ENCODE measurements at regions not wholly inside any gene's neighbourhood (a gene's known extent, or its start where the extent isn't known, plus 50 kb on each side); places are given as distances from the start of the nearest gene placed in this dataset.

DNA sequence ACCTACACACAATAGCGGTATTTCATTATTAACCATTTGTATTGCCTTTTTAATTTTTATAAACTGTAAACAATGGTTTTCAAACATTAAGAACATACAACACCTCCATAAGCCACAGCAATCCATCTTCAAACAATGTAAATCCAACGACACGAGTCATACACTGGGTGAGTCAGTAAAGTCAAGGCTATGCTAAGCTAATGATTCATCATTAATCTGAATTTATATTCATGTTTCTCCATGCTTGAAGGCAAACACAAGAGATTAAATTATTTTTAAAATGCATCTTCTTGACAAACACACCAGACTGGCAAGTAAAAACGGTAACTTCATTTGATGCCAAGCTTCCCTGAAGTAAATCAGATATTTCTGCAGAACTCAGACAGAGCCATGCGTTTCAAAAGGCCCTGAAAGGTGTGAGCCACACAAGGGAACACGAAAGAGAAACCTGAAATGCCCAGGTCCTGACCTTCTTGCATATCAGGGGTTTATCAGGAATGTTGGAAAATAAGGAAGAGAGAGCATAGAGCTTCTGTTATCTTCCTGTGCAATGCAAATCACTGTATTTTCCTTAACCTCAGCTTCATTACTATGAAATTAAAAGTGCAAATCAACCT lies 162.5 kb downstream of the ALDH8A1 start:
- peaks cover 15% of the 10 kb centered on the region for H3K4me1 ChIP-seq
- FAIRE-seq (no peak), DNase-seq (ENCODE audit: low read depth in 1 of 2, low spot score in 1 of 2) (peak; percentile 17 to 31), ATAC-seq (peak in 1 of 2 experiments; percentile 70; a peak in 3 of 6 replicates)
- ChIA-PET CTCF (interaction anchor here (1.0 to 1.2 kb wide), 2 partner anchors 45 to 630 kb away, joined by 3 to 5 read pairs; no protein-coding TSS in a partner anchor), POLR2A (no interaction called here)
- 20% methylated on average over 6 of the region's 6 CpGs for WGBS (ENCODE audit: missing lambda C conversion rate)
- TF ChIP-seq, protein P1, sequence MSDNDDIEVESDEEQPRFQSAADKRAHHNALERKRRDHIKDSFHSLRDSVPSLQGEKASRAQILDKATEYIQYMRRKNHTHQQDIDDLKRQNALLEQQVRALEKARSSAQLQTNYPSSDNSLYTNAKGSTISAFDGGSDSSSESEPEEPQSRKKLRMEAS (IDR thresholded peaks at IDR 0.05): 0 out of 2 replicates have a peak, but pooled peaks have one; percentile 14
- TF ChIP-seq EHMT2 (IDR thresholded peaks at IDR 0.05; ENCODE audit: low read depth) (no peak), EHF (CRISPR knock-in tag; IDR thresholded peaks at IDR 0.05) (no peak), JUNB (IDR thresholded peaks at IDR 0.05) (peak; percentile 53; the same call in 1 of the 2 replicates), CBX8 (IDR thresholded peaks at IDR 0.05) (no peak), ESRRA (IDR thresholded peaks at IDR 0.05; ENCODE audit: borderline replicate concordance, low read length) (no peak), FOSL2 (IDR thresholded peaks at IDR 0.05) (peak; percentile 44; the same call in 1 of the 2 replicates), FOSL2 (CRISPR knock-in tag; IDR thresholded peaks at IDR 0.05) (peak; percentile 77), KDM1A (IDR thresholded peaks at IDR 0.05; ENCODE audit: low read depth) (no peak)
- H3K4me3 ChIP-seq: no peak overlapping the region
- H3K4me2 ChIP-seq: peak overlapping the region; percentile 67
- peak overlapping the region; percentile 40 to 52; a peak in 5 of 6 replicates for H3K27ac ChIP-seq
- 0 out of 3 replicates have a peak, but pooled peaks cover 4% of the 10 kb centered on the region for H3K9me3 ChIP-seq

GRCh38 chr6:134784336-134784735 lies 165.6 kb downstream of the ALDH8A1 start:
- FAIRE-seq (no peak), DNase-seq (ENCODE audit: low read depth in 1 of 2, low spot score in 1 of 2) (no peak), ATAC-seq (no peak)
- TF ChIP-seq HMGXB4 (CRISPR knock-in tag; IDR thresholded peaks at IDR 0.05; ENCODE audit: borderline replicate concordance) (no peak), POLR2AphosphoS2 (conservative IDR thresholded peaks at IDR 0.05; ENCODE audit: low read length) (no peak), NPAS2 (CRISPR knock-in tag; IDR thresholded peaks at IDR 0.05; ENCODE audit: borderline replicate concordance) (no peak), HES2 (IDR thresholded peaks at IDR 0.05) (no peak), SMC3 (IDR thresholded peaks at IDR 0.05) (no peak)
- H3K27ac ChIP-seq: no peak overlapping the region
- H3K4me2 ChIP-seq: no peak overlapping the region
- WGBS (ENCODE audit: missing lambda C conversion rate): 95% methylated on average over 2 of the region's 2 CpGs
- no peaks in the 10 kb centered on the region for H3K9me3 ChIP-seq
- ChIA-PET CTCF (interaction anchor here (0.9 kb wide), 1 partner anchor 144 kb away, joined by 3 read pairs; no protein-coding TSS in a partner anchor), POLR2A (no interaction called here)
- H3K4me1 ChIP-seq: peaks cover 15% of the 10 kb centered on the region
- no peak overlapping the region for H3K4me3 ChIP-seq

DNA sequence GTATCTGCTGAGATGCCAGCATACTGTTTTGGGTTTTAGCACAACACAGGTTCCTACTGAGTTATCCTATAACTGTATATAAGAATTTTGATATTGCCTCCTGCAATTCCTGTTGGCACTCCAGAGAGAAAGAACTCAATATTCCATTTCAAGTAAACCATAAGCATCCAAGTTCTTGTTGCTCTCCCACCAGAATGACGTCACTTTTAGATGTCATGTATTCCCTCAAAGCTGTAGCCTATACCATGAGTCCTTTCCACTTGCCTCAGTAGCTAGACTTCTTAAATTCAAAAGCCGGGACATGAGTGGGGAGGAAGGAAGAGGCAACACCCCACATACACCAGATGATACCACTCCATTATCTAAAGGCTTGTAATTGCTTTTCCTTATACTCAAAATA lies 171.5 kb downstream of the ALDH8A1 start:
- peaks cover 11% of the 10 kb centered on the region for H3K4me1 ChIP-seq
- H3K4me2 ChIP-seq: no peak overlapping the region
- 81% methylated on average over 2 of the region's 2 CpGs for WGBS (ENCODE audit: missing lambda C conversion rate)
- no peak for DNase-seq (ENCODE audit: low read depth in 1 of 2, low spot score in 1 of 2)
- CTCF ChIA-PET: interaction anchor here (0.6 kb wide), 2 partner anchors 42 to 126 kb away, joined by 3 read pairs; no protein-coding TSS in a partner anchor
- no peak for TF ChIP-seq CHD2 (IDR thresholded peaks at IDR 0.05; ENCODE audit: low read length, partially characterized antibody)
- TF ChIP-seq KDM1A (IDR thresholded peaks at IDR 0.05; ENCODE audit: low read depth): no peak
- no peak for TF ChIP-seq POLR2AphosphoS2 (conservative IDR thresholded peaks at IDR 0.05; ENCODE audit: low read length)
- TF ChIP-seq HMGXB4 (CRISPR knock-in tag; IDR thresholded peaks at IDR 0.05; ENCODE audit: borderline replicate concordance): no peak
- no peak for TF ChIP-seq RNF2 (IDR thresholded peaks at IDR 0.05; ENCODE audit: borderline replicate concordance, low read depth)
- TF ChIP-seq HOXB5 (CRISPR knock-in tag; IDR thresholded peaks at IDR 0.05): no peak
- TF ChIP-seq GATA3 (IDR thresholded peaks at IDR 0.05; ENCODE audit: borderline replicate concordance): no peak
- no peak for TF ChIP-seq HEYL (CRISPR knock-in tag; IDR thresholded peaks at IDR 0.05)
- TF ChIP-seq FOXS1 (CRISPR knock-in tag; IDR thresholded peaks at IDR 0.05): no peak
- TF ChIP-seq ZFP36 (IDR thresholded peaks at IDR 0.05; ENCODE audit: borderline replicate concordance, partially characterized antibody): no peak
- TF ChIP-seq ZSCAN20 (CRISPR knock-in tag; IDR thresholded peaks at IDR 0.05): no peak
- no peak for TF ChIP-seq RFX5 (IDR thresholded peaks at IDR 0.05)
- TF ChIP-seq RCOR1 (IDR thresholded peaks at IDR 0.05; ENCODE audit: low read depth, low read length): no peak
- TF ChIP-seq HOXB13 (CRISPR knock-in tag; IDR thresholded peaks at IDR 0.05; ENCODE audit: low read depth): no peak
- no peak for TF ChIP-seq CHD4 (IDR thresholded peaks at IDR 0.05; ENCODE audit: borderline replicate concordance)
- ATAC-seq: no peak
- H3K27ac ChIP-seq: no peak overlapping the region
- no peak overlapping the region for H3K4me3 ChIP-seq
- POLR2A ChIA-PET: no interaction called here
- FAIRE-seq: no peak
- no peaks in the 10 kb centered on the region for H3K9me3 ChIP-seq
